HG03108 (cell line): ENCODE measurements at regions not wholly inside any gene's neighbourhood (a gene's known extent, or its start where the extent isn't known, plus 50 kb on each side); places are given as distances from the start of the nearest gene placed in this dataset.
"Not testable (repeated sequence)": the region's sequence is repeated elsewhere in the genome, so short reads cannot be mapped to it uniquely, and the experiment has no call there.

Source experiments
- ATAC-seq: cut with Tn5 transposase; IDR thresholded peaks from one replicate; pipeline ENCODE4 v1.9.1; 2021; ENCODE audit warnings: moderate library complexity; ENCODE audit not compliant: unreplicated experiment

GRCh38 chr12:17110316-17110715 is 504.4 kb upstream of the LMO3 start:
- ATAC-seq: no peak

GRCh38 chr12:17108877-17109541 is 503.0 kb upstream of the LMO3 start:
- ATAC-seq: no peak

DNA sequence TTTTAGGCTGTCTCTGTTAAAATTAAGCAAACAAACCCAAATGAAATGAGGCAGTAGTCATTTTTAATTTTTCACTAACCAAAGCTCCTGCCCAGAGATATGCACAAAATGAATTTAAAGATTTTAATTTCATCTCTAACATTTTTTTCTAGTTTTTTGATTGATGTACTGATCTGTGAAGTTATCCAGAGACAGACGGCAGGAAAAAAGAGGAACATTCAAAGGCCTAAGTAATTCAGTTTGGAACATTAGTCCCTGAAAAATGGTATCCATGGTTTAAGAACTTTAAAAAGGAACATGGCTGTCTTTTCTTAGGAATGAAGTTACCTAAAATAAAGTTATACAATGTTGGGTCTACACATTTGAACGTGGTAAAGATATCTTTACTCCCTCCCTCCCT is 498.8 kb upstream of the LMO3 start:
- no peak for ATAC-seq

- ATAC-seq: no peak
Observed at GRCh38 chr12:17097674-17098073, 491.7 kb upstream of the LMO3 start.

- no peak for ATAC-seq
Observed at GRCh38 chr12:17084831-17085230, 478.9 kb upstream of the LMO3 start.

GRCh38 chr12:17079251-17079909 is 473.4 kb upstream of the LMO3 start:
- ATAC-seq: no peak

DNA sequence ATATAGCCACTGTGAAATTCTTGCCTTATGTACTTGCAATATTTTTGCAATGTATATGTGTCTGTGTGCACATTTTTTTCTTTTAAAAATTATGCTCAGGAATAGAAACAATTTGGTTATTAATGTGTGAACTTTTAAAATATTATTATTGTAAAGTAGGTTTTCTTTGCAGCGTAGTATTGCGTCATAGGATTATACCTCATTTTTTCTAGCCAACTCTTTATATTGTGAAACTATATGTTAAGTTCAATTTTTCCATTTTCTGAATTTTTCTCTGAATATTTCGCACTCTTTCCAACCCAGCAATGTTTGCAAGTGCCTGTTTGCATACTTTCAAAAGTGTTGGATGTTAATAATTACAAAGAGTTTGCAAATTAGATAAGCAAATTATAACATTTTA is 471.6 kb upstream of the LMO3 start:
- no peak for ATAC-seq

- ATAC-seq: no peak
Observed at GRCh38 chr12:17076811-17077210, 470.8 kb upstream of the LMO3 start.

DNA sequence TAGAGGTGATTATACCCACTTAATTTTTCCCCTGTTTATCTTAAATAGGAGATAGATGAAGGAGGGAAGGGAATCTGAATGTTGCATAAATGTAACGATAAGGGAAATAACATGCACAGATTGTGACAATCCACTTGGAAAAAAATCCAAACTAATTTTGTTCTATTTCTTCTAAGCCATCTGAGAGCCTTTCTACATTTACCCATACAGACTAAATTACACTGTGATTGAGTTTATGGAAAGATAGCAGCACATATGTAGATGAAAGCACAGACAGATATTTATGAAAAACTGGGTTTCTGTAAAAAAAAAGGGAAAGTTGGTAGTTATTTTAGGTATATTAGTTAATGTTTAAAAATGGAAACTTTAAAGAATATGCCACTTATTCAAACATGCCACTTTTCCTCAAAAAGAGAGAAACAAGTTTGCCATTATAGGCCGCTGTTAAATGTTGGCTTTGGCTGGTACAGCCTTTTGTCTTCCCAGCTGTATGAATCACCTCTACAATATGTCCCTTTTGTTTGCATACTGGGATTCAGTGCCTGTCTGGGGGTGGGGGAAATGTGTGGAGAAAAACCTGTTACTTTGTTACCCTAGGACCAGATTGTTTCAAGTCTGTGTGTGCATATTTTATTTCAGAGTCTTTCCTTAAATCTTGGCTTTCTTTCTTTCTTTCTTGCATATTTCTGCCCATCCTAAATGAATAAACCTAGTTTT is 470.2 kb upstream of the LMO3 start:
- no peak for ATAC-seq

GRCh38 chr12:17064834-17065233 is 458.9 kb upstream of the LMO3 start:
- ATAC-seq: no peak

DNA sequence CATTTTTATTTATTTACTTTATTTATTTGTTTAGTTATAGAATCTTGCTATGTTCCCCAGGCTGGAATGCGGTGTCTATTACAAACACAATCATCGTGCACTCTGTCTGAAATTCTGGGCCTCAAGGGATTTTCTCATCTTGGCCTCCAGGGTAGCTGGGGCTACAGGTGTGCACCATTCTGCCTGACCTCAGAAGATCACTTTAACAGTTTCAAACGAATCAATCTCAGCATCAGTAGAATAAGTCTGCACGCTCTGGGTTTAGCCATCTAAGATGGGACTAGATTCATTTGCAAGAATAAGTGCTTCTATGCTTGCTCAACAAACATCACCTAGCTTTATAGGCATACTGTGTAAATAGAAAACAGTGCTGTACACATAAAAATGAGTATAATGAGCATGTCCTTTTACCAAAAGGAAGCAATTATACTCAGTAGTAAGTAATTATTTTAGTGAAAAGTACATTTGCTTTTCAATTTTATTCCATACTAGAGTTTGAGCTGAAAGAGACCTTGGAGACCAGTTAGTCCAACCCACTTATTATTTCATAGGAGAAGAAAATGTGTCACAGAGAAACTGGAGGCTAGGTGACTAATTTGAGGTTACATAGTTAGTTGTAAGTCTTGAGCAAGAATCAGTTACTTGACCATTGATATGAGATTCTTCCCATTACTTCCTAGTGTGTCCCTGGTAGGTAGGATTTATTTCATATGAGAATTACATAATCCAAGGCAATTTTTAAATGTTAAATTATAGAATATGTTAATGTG is 456.5 kb upstream of the LMO3 start:
- ATAC-seq: no peak

DNA sequence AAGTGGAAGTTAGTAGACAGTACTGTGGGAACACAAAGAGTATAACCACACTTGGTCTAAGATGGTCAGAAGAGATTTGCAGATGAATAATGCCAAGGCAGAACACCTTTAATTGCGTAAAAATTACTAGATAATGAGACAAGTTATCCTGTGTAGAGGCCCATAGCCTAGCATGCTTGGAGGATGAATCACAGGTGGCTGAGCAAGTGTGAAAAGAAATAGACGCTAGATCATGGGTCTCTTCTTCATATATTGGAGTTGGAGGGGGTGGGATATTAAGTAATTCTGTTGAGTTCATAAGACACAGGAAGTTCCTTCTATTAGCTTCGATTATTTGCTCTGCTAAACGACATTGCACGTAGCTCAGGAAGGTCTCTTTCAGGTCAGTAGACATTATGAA is 454.3 kb upstream of the LMO3 start:
- ATAC-seq: no peak

DNA sequence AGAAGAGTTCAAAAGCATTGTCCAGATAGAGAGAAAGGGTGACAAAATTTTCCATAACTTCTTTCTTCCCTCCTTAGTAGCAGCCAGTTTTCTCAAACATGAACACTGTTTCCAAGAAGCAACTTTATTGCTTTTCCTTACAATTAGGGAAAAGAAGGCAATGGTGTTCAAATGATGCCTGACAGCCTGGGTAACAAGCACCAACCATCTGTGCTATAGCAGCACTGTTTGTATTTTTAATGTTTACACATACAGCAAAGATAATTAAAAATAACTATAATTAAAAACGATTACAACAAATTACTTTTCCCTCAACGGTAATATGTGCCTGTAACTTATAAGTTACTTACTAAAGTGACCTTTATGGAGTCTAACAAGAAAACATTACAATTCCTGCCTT is 450.6 kb upstream of the LMO3 start:
- ATAC-seq: no peak

DNA sequence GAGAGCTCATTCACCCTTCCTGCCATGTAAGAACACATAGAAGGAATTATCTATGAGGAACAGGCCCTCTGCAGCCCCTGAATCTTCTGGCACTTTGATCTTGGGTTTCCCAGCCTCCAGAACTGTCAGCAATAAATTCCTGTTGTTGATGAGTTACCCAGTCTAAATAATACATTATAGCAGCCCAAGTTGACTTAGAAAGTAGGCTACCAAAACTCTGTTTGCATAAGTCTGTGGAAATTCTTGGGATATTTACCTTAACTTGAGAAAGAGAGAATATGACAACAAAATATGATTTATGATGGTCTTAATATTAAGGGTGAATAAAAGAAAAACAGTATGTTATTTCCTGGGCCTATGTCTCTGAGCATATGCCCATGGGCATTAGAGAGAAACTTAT is 433.0 kb upstream of the LMO3 start:
- ATAC-seq: no peak

DNA sequence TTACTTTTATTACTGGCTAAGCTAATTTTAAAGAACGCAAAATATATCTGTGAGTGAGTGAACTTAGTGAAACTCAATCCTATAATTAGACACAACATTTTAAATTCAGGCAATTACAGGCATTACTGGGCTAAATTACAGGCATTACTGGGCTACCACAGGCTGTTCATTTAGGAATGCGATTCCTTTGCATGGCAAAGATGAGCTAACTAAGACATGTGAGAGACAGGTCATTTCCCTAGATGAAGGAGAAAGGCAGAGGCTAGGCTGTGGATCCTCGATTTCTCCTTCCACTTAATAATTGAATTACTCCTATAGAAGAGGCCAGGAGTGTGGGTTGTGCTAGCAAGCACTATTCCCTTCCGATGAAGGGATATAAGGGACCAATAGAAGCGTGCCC is 429.4 kb upstream of the LMO3 start:
- ATAC-seq: no peak

DNA sequence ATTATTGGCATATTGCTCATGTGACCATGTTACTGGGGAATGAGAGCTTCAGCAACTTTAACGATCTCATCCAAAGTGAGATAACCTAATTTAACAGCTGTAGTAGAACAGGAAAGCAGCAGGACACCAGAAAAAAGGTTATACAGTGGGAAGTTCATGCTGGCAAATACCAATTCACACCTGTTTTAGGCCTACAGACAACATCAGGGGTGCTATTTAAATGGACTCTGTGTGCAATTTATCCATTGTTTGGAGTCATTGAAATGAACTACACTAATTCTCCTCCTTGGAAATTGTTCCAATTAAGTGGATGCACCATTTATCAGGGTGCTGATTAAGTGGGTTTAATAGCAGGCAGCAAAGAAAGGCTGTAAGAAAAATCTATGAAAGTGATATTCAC is 424.4 kb upstream of the LMO3 start:
- ATAC-seq: no peak

- no peak for ATAC-seq
Observed at GRCh38 chr12:17028348-17028747, 422.4 kb upstream of the LMO3 start.

DNA sequence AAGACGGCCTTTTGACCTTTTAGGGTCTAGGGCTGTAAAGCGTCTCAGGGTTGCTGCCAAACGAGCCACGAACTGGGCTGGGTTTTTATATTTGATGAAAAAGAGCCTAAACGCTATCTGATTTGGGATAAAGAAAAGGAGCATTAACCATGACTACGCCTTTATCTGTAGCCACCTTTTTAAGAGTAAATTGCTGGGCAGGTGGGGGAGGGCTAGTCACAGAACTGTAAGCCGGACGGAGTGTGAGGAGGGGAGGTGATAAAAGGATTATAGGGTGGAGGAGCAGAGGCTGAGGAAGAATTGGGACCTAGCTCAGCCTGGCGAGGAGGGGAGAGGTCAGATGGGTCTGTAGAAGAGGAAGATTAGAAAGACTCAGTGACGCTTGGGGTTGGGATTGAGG is 419.5 kb upstream of the LMO3 start:
- ATAC-seq: not testable (repeated sequence)

GRCh38 chr12:17020765-17021164 is 414.8 kb upstream of the LMO3 start:
- no peak for ATAC-seq

GRCh38 chr12:17017402-17017801 is 411.4 kb upstream of the LMO3 start:
- no peak for ATAC-seq

DNA sequence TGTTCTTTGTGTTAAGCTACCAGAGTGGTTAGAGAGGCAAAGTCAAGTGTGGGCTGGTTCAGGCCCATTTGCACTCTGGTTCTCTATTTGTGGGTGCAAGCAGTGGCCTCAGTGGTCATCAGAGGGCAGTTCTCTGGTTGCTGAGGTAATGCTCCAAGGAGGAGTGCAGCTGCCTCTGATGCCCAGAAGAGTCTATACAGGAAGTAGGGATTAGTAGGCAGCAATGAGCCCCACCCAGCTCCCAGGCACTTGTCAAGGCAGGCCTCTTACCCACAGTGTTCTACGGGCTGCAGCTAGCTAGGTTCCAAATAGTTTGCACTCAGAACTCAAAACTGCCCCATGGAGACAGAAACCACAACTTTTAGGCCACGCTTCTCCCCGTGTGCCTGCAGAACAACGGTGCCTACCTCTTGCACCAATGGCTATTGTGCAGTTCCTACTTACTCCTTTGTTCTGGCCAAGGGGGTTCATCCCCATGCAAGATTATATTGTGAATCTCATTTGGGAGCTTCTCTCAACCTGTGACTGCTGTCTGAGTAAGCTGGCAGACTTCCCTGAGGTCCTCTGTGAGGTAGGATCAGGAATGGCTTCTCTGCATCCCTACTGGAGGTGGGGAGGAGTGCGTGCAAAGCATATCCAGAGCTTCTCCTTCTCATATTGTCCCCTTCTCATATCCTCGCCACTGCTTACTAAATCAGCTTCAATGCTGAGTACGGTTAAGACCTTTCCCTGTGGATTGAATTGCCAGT is 410.3 kb upstream of the LMO3 start:
- ATAC-seq: no peak
